ENCODE measurements at regions not wholly inside any gene's neighbourhood (a gene's known extent, or its start where the extent isn't known, plus 50 kb on each side); places are given as distances from the start of the nearest gene placed in this dataset.

DNA sequence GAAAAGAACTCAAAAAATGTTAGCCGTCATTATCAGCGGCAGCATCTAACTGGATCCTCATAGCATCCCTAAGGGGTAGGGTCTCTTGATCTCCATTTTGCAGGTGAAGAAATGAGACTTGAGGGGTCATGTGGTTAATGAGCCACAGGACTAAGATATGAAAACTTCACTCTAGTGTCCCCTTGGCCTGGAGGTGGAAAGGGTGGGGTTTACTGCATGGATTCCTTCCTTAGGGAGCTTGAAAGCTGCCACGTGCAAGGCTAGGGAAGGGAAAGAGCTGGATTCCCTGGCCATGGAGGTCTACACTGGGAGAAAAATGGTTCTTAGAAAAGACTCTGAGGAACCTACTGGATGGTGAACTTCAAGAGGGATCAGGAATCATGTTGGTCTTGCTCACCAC, 107.9 kb downstream of the SPRY4 start:
- H2BK15ac ChIP-seq (replicated peaks; ENCODE audit: low read depth), result no peak overlapping the region
- H3K79me1 ChIP-seq (ENCODE audit: low read length), result no peaks in the 10 kb centered on the region
- no peak overlapping the region for H2AK5ac ChIP-seq (ENCODE audit: low read length)
- H3K36me3 ChIP-seq (ENCODE audit: control insufficient read depth, insufficient read depth, low read length), result no peaks in the 10 kb centered on the region
- no peak overlapping the region for H3K4ac ChIP-seq (ENCODE audit: low read depth, low read length)
- no peak overlapping the region for H3K4me2 ChIP-seq (ENCODE audit: low read length)
- H4K5ac ChIP-seq (ENCODE audit: low read length), result no peak overlapping the region
- no peak overlapping the region for H2BK5ac ChIP-seq (ENCODE audit: low read length)
- H3K4me3 ChIP-seq (ENCODE audit: low read length), result no peak overlapping the region
- H2BK120ac ChIP-seq (ENCODE audit: low read depth, low read length), result no peak overlapping the region
- H3K9ac ChIP-seq (ENCODE audit: low read length), result no peak overlapping the region
- peaks cover 3% of the 10 kb centered on the region for H3K4me1 ChIP-seq (ENCODE audit: control insufficient read depth, low read depth, low read length)
- no peak overlapping the region for H4K8ac ChIP-seq (ENCODE audit: low read depth, low read length)
- no peaks in the 10 kb centered on the region for H3K79me2 ChIP-seq (ENCODE audit: control insufficient read depth, insufficient read depth, low read length)
- no peaks in the 10 kb centered on the region for H3K27me3 ChIP-seq (ENCODE audit: insufficient read depth, low read length, poor library complexity)
- no CpG with 5 or more reads among the region's 3 CpGs for WGBS (ENCODE audit: extremely low coverage, insufficient coverage, low lambda C conversion rate)
- no peak overlapping the region for H3K23ac ChIP-seq (ENCODE audit: low read length)
- DNase-seq, result no peak
- no peak overlapping the region for H3K18ac ChIP-seq (ENCODE audit: low read length)
- H3K56ac ChIP-seq (ENCODE audit: low read length), result no peak overlapping the region
- no peak overlapping the region for H3K27ac ChIP-seq (ENCODE audit: low read depth, low read length)

- peak overlapping the region; percentile 35 for H3K56ac ChIP-seq (ENCODE audit: low read length)
- no peak overlapping the region for H3K4me3 ChIP-seq (ENCODE audit: low read length)
- no peaks in the 10 kb centered on the region for H3K27me3 ChIP-seq (ENCODE audit: insufficient read depth, low read length, poor library complexity)
- H3K4me2 ChIP-seq (ENCODE audit: low read length), result no peak overlapping the region
- no peaks in the 10 kb centered on the region for H3K79me1 ChIP-seq (ENCODE audit: low read length)
- H3K27ac ChIP-seq (ENCODE audit: low read depth, low read length), result no peak overlapping the region
- H3K18ac ChIP-seq (ENCODE audit: low read length), result peak overlapping the region; percentile 32
- peak; percentile 59 for DNase-seq
- no peak overlapping the region for H2BK5ac ChIP-seq (ENCODE audit: low read length)
- H3K4me1 ChIP-seq (ENCODE audit: control insufficient read depth, low read depth, low read length), result peaks cover 2% of the 10 kb centered on the region
- H3K9ac ChIP-seq (ENCODE audit: low read length), result no peak overlapping the region
- no CpG with 5 or more reads among the region's 14 CpGs for WGBS (ENCODE audit: extremely low coverage, insufficient coverage, low lambda C conversion rate)
- H3K36me3 ChIP-seq (ENCODE audit: control insufficient read depth, insufficient read depth, low read length), result no peaks in the 10 kb centered on the region
- no peak overlapping the region for H4K5ac ChIP-seq (ENCODE audit: low read length)
- H2AK5ac ChIP-seq (ENCODE audit: low read length), result no peak overlapping the region
- no peaks in the 10 kb centered on the region for H3K79me2 ChIP-seq (ENCODE audit: control insufficient read depth, insufficient read depth, low read length)
- H4K8ac ChIP-seq (ENCODE audit: low read depth, low read length), result no peak overlapping the region
- H3K4ac ChIP-seq (ENCODE audit: low read depth, low read length), result no peak overlapping the region
- no peak overlapping the region for H3K23ac ChIP-seq (ENCODE audit: low read length)
- H2BK15ac ChIP-seq (replicated peaks; ENCODE audit: low read depth), result no peak overlapping the region
- no peak overlapping the region for H2BK120ac ChIP-seq (ENCODE audit: low read depth, low read length)
These were observed 107.5 kb downstream of the NDFIP1 start for GRCh38 chr5:142215915-142216681.

- Histone ChIP-seq H4K5ac (ENCODE audit: low read length) (no peak overlapping the region), H2BK120ac (ENCODE audit: low read depth, low read length) (no peak overlapping the region), H4K8ac (ENCODE audit: low read depth, low read length) (no peak overlapping the region), H3K9ac (ENCODE audit: low read length) (no peak overlapping the region), H3K23ac (ENCODE audit: low read length) (no peak overlapping the region), H3K27ac (ENCODE audit: low read depth, low read length) (no peak overlapping the region), H2AK5ac (ENCODE audit: low read length) (no peak overlapping the region), H3K18ac (ENCODE audit: low read length) (no peak overlapping the region), H3K4me1 (ENCODE audit: control insufficient read depth, low read depth, low read length) (no peaks in the 10 kb centered on the region), H3K27me3 (ENCODE audit: insufficient read depth, low read length, poor library complexity) (no peaks in the 10 kb centered on the region), H2BK5ac (ENCODE audit: low read length) (no peak overlapping the region), H3K56ac (ENCODE audit: low read length) (no peak overlapping the region), H3K4me3 (ENCODE audit: low read length) (no peak overlapping the region), H2BK15ac (replicated peaks; ENCODE audit: low read depth) (no peak overlapping the region), H3K79me2 (ENCODE audit: control insufficient read depth, insufficient read depth, low read length) (no peaks in the 10 kb centered on the region), H3K4ac (ENCODE audit: low read depth, low read length) (no peak overlapping the region), H3K79me1 (ENCODE audit: low read length) (no peaks in the 10 kb centered on the region), H3K4me2 (ENCODE audit: low read length) (no peak overlapping the region), H3K36me3 (ENCODE audit: control insufficient read depth, insufficient read depth, low read length) (no peaks in the 10 kb centered on the region)
- DNase-seq, result no peak
- no CpG with 5 or more reads among the region's 2 CpGs for WGBS (ENCODE audit: extremely low coverage, insufficient coverage, low lambda C conversion rate)
These were observed 104.5 kb downstream of the NDFIP1 start for GRCh38 chr5:142213077-142213476.

GRCh38 chr5:142211918-142212317, 103.3 kb downstream of the NDFIP1 start:
- no peak overlapping the region for H3K23ac ChIP-seq (ENCODE audit: low read length)
- WGBS (ENCODE audit: extremely low coverage, insufficient coverage, low lambda C conversion rate), result no CpG with 5 or more reads among the region's 3 CpGs
- H3K27me3 ChIP-seq (ENCODE audit: insufficient read depth, low read length, poor library complexity), result no peaks in the 10 kb centered on the region
- H4K5ac ChIP-seq (ENCODE audit: low read length), result no peak overlapping the region
- H2AK5ac ChIP-seq (ENCODE audit: low read length), result no peak overlapping the region
- H3K4me1 ChIP-seq (ENCODE audit: control insufficient read depth, low read depth, low read length), result no peaks in the 10 kb centered on the region
- no peak overlapping the region for H3K18ac ChIP-seq (ENCODE audit: low read length)
- H2BK15ac ChIP-seq (replicated peaks; ENCODE audit: low read depth), result no peak overlapping the region
- H3K4me2 ChIP-seq (ENCODE audit: low read length), result no peak overlapping the region
- no peak for DNase-seq
- H3K79me2 ChIP-seq (ENCODE audit: control insufficient read depth, insufficient read depth, low read length), result no peaks in the 10 kb centered on the region
- H3K4me3 ChIP-seq (ENCODE audit: low read length), result no peak overlapping the region
- no peak overlapping the region for H3K56ac ChIP-seq (ENCODE audit: low read length)
- H2BK5ac ChIP-seq (ENCODE audit: low read length), result no peak overlapping the region
- no peak overlapping the region for H3K4ac ChIP-seq (ENCODE audit: low read depth, low read length)
- no peaks in the 10 kb centered on the region for H3K79me1 ChIP-seq (ENCODE audit: low read length)
- no peak overlapping the region for H3K9ac ChIP-seq (ENCODE audit: low read length)
- H4K8ac ChIP-seq (ENCODE audit: low read depth, low read length), result no peak overlapping the region
- H2BK120ac ChIP-seq (ENCODE audit: low read depth, low read length), result no peak overlapping the region
- no peak overlapping the region for H3K27ac ChIP-seq (ENCODE audit: low read depth, low read length)
- no peaks in the 10 kb centered on the region for H3K36me3 ChIP-seq (ENCODE audit: control insufficient read depth, insufficient read depth, low read length)

GRCh38 chr5:142210864-142211412, 102.4 kb downstream of the NDFIP1 start:
- Histone ChIP-seq H3K4me1 (ENCODE audit: control insufficient read depth, low read depth, low read length) (no peaks in the 10 kb centered on the region), H3K79me1 (ENCODE audit: low read length) (no peaks in the 10 kb centered on the region), H2BK5ac (ENCODE audit: low read length) (no peak overlapping the region), H3K27ac (ENCODE audit: low read depth, low read length) (no peak overlapping the region), H3K4me3 (ENCODE audit: low read length) (no peak overlapping the region), H3K79me2 (ENCODE audit: control insufficient read depth, insufficient read depth, low read length) (no peaks in the 10 kb centered on the region), H2BK120ac (ENCODE audit: low read depth, low read length) (no peak overlapping the region), H2BK15ac (replicated peaks; ENCODE audit: low read depth) (no peak overlapping the region), H4K8ac (ENCODE audit: low read depth, low read length) (no peak overlapping the region), H3K27me3 (ENCODE audit: insufficient read depth, low read length, poor library complexity) (no peaks in the 10 kb centered on the region), H3K36me3 (ENCODE audit: control insufficient read depth, insufficient read depth, low read length) (no peaks in the 10 kb centered on the region), H3K56ac (ENCODE audit: low read length) (peak overlapping the region; percentile 2), H3K18ac (ENCODE audit: low read length) (no peak overlapping the region), H4K5ac (ENCODE audit: low read length) (no peak overlapping the region), H2AK5ac (ENCODE audit: low read length) (no peak overlapping the region), H3K23ac (ENCODE audit: low read length) (no peak overlapping the region), H3K4ac (ENCODE audit: low read depth, low read length) (no peak overlapping the region), H3K9ac (ENCODE audit: low read length) (no peak overlapping the region), H3K4me2 (ENCODE audit: low read length) (no peak overlapping the region)
- DNase-seq, result no peak
- no CpG with 5 or more reads among the region's 11 CpGs for WGBS (ENCODE audit: extremely low coverage, insufficient coverage, low lambda C conversion rate)

- Histone ChIP-seq H4K5ac (ENCODE audit: low read length) (no peak overlapping the region), H2BK120ac (ENCODE audit: low read depth, low read length) (no peak overlapping the region), H2BK15ac (replicated peaks; ENCODE audit: low read depth) (no peak overlapping the region), H3K4me2 (ENCODE audit: low read length) (no peak overlapping the region), H3K56ac (ENCODE audit: low read length) (no peak overlapping the region), H3K79me2 (ENCODE audit: control insufficient read depth, insufficient read depth, low read length) (no peaks in the 10 kb centered on the region), H2BK5ac (ENCODE audit: low read length) (no peak overlapping the region), H3K79me1 (ENCODE audit: low read length) (no peaks in the 10 kb centered on the region), H3K9ac (ENCODE audit: low read length) (no peak overlapping the region), H2AK5ac (ENCODE audit: low read length) (no peak overlapping the region), H3K27me3 (ENCODE audit: insufficient read depth, low read length, poor library complexity) (no peaks in the 10 kb centered on the region), H3K4me3 (ENCODE audit: low read length) (no peak overlapping the region), H3K4ac (ENCODE audit: low read depth, low read length) (no peak overlapping the region), H3K18ac (ENCODE audit: low read length) (no peak overlapping the region), H4K8ac (ENCODE audit: low read depth, low read length) (no peak overlapping the region), H3K27ac (ENCODE audit: low read depth, low read length) (no peak overlapping the region), H3K36me3 (ENCODE audit: control insufficient read depth, insufficient read depth, low read length) (no peaks in the 10 kb centered on the region), H3K23ac (ENCODE audit: low read length) (no peak overlapping the region), H3K4me1 (ENCODE audit: control insufficient read depth, low read depth, low read length) (no peaks in the 10 kb centered on the region)
- DNase-seq, result no peak
- WGBS (ENCODE audit: extremely low coverage, insufficient coverage, low lambda C conversion rate), result 100% methylated on average over 4 of the region's 9 CpGs
These were observed 101.4 kb downstream of the NDFIP1 start for GRCh38 chr5:142210011-142210410.
